ENCODE measurements at regions not wholly inside any gene's neighbourhood (a gene's known extent, or its start where the extent isn't known, plus 50 kb on each side); places are given as distances from the start of the nearest gene placed in this dataset.

GRCh38 chr5:39515881-39516280 lies 91.1 kb upstream of the DAB2 start:
- H3K36me3 Mint-ChIP-seq (ENCODE audit: insufficient read depth in 1 of 3, low read depth in 3 of 3), result no peaks in the 10 kb centered on the region
- H2BK15ac ChIP-seq (ENCODE audit: low read depth, low read length), result no peak overlapping the region
- H3K9ac ChIP-seq (ENCODE audit: extremely low read depth, insufficient read length, low read length), result no peak overlapping the region
- H2BK5ac ChIP-seq (ENCODE audit: insufficient read length, low read length), result no peak overlapping the region
- H3K4me3 Mint-ChIP-seq, result no peak overlapping the region
- H3K4ac ChIP-seq (ENCODE audit: low read depth, low read length), result no peak overlapping the region
- H4K5ac ChIP-seq (ENCODE audit: insufficient read length, low read depth, low read length), result no peak overlapping the region
- peaks cover 25 to 30% of the 10 kb centered on the region in 2 experiments for H3K4me1 Mint-ChIP-seq
- H4K8ac ChIP-seq (replicated peaks; ENCODE audit: insufficient read length, low read depth, low read length), result no peak overlapping the region
- no peaks in the 10 kb centered on the region for H3K9me3 ChIP-seq (ENCODE audit: control insufficient read depth, low read depth, low read length)
- H2AFZ ChIP-seq (ENCODE audit: low read length), result no peak overlapping the region
- no peak for TF ChIP-seq CTCF (conservative IDR thresholded peaks at IDR 0.05)
- H2BK120ac ChIP-seq (ENCODE audit: low read depth, low read length, poor library complexity, severe bottlenecking), result no peak overlapping the region
- H3K23me2 ChIP-seq (ENCODE audit: insufficient read length, low read depth, low read length, poor library complexity, severe bottlenecking), result no peaks in the 10 kb centered on the region
- no peak overlapping the region for H2BK12ac ChIP-seq (ENCODE audit: insufficient read length, low read depth, low read length)
- no peaks in the 10 kb centered on the region for H3K79me1 ChIP-seq (ENCODE audit: insufficient read depth, low read depth, low read length, poor library complexity, severe bottlenecking)
- no peak overlapping the region for H3K14ac ChIP-seq (ENCODE audit: insufficient read depth, low read length)
- H3K9me3 Mint-ChIP-seq, result 0 out of 5 replicates have a peak, but pooled peaks cover 0 to under 1% of the 10 kb centered on the region in 2 experiments
- WGBS (ENCODE audit: extremely low coverage, insufficient read length, low lambda C conversion rate), result no CpG with 5 or more reads among the region's 4 CpGs
- H3K4me1 ChIP-seq (ENCODE audit: insufficient read depth, low read length), result peaks cover 3% of the 10 kb centered on the region; the same call in 1 of the 2 replicates
- no peak overlapping the region for H3T11ph ChIP-seq (ENCODE audit: low read length)
- no peak overlapping the region for H2AK5ac ChIP-seq (ENCODE audit: insufficient read length, low read length)
- no peak overlapping the region for H3K18ac ChIP-seq (ENCODE audit: insufficient read length, low read depth, low read length)
- H3K27me3 ChIP-seq (ENCODE audit: insufficient read depth, low read length), result no peaks in the 10 kb centered on the region
- H3K56ac ChIP-seq (ENCODE audit: insufficient read length, low read depth, low read length), result no peak overlapping the region
- H4K91ac ChIP-seq (ENCODE audit: insufficient read length, low read depth, low read length), result no peak overlapping the region
- H3K27ac Mint-ChIP-seq, result no peak overlapping the region; a peak in 1 of 7 replicates
- no peaks in the 10 kb centered on the region for H3K27me3 Mint-ChIP-seq (ENCODE audit: low read depth)
- H3K79me2 ChIP-seq (ENCODE audit: insufficient read depth, low read length), result no peaks in the 10 kb centered on the region
- no peak overlapping the region for H3K23ac ChIP-seq (ENCODE audit: insufficient read length, low read depth, low read length)
- DNase-seq, result no peak
- H4K20me1 ChIP-seq (ENCODE audit: control insufficient read depth, insufficient read depth, insufficient read length), result no peaks in the 10 kb centered on the region
- H3K27ac ChIP-seq (ENCODE audit: insufficient read length, low read depth, low read length), result no peak overlapping the region
- H3K4me2 ChIP-seq (ENCODE audit: insufficient read depth, insufficient read length, low read length), result no peak overlapping the region
- no peak overlapping the region for H2BK20ac ChIP-seq (ENCODE audit: low read depth, low read length, poor library complexity, severe bottlenecking)

Data from H9 (cell line).